HepG2 (cell line): ENCODE measurements at regions not wholly inside any gene's neighbourhood (a gene's known extent, or its start where the extent isn't known, plus 50 kb on each side); places are given as distances from the start of the nearest gene placed in this dataset.

Experiments used
- ATAC-seq: fragments of 200-7000 bp; cut with Tn5 transposase; 3 replicates; pipeline ENCODE4 v1.9.1; 2020; ENCODE audit warnings: mild to moderate bottlenecking, moderate library complexity
- BruUV-seq: library from RNA; stranded (reverse); fragments of 400-500 nt; replicated peaks from 2 replicates; lab custom pipeline; 2021; lab: Mats Ljungman, UMichigan
- CTCF ChIA-PET: fragments of 300-600 bp; formaldehyde crosslinking; extraction: SDS; loops from one replicate; lab custom pipeline; 2021; ENCODE audit warnings: low total read pairs, inconsistent platforms, low intra/inter-chr PET ratio; lab: Yijun Ruan, JAX
- POLR2A ChIA-PET: fragments of 350-600 bp; sonication (Branson Sonifier 250); formaldehyde crosslinking; loops from one replicate; lab custom pipeline; 2020; ENCODE audit warnings: antibody characterized with exemption, inconsistent platforms; lab: Yijun Ruan, JAX
- DNase-seq: peaks from one replicate; pipeline ENCODE4 v3.0.0-alpha.2; 2015; ENCODE audit warnings: low spot score
- FAIRE-seq: peaks from 3 replicates; lab custom pipeline; 2011; peaks lifted over from hg19 to GRCh38; lab: Jason Lieb, UNC
- H2AFZ ChIP-seq: one replicate; pipeline ENCODE4 v1.6.1; 2011; ENCODE audit warnings: low read length, inconsistent platforms
- H3K27ac ChIP-seq: fragments of 300-600 bp; 3 replicates; pipeline ENCODE4 v1.8.0; 2011; ENCODE audit warnings: mixed run types, mild to moderate bottlenecking, mixed read lengths, low read length, inconsistent platforms; ENCODE audit not compliant: insufficient read depth; ENCODE audit errors: extremely low read length
- H3K27me3 ChIP-seq, 2 experiments: fragments of 200-600 bp in 1 of 2; 2 replicates in 1 of 2; 3 replicates in 1 of 2; pipeline versions ENCODE4 v1.6.0 to v1.8.0; 2011; ENCODE audit warnings: low read length in 2 of 2, mild to moderate bottlenecking in 2 of 2, moderate library complexity in 2 of 2, inconsistent platforms in 1 of 2; ENCODE audit not compliant: insufficient read depth in 2 of 2, control insufficient read depth in 1 of 2
- H3K36me3 ChIP-seq, 2 experiments: fragments of 200-600 bp in 1 of 2; replicated peaks in 1 of 2; 2 replicates in 1 of 2; 3 replicates in 1 of 2; pipeline versions ENCODE4 v1.5.1 to v1.8.0; 2011; ENCODE audit warnings: low read length in 2 of 2, inconsistent platforms in 1 of 2; ENCODE audit not compliant: insufficient read depth in 2 of 2, control insufficient read depth in 1 of 2
- H3K4me1 ChIP-seq: 2 replicates; pipeline ENCODE4 v1.5.1; 2012; ENCODE audit warnings: low read length, inconsistent platforms; ENCODE audit not compliant: insufficient read depth
- H3K4me2 ChIP-seq: 2 replicates; pipeline ENCODE4 v1.6.0; 2011; ENCODE audit warnings: low read depth, low read length, inconsistent platforms
- H3K4me3 ChIP-seq, 3 experiments: fragments of 200-600 bp in 1 of 3; sonication (generic), shearing (Covaris generic) in 1 of 3; replicated peaks in 1 of 3; 2 replicates each; pipeline ENCODE4 v1.5.1; 2011 to 2016; ENCODE audit warnings: low read length in 3 of 3, inconsistent platforms in 2 of 3, low read depth in 2 of 3, mild to moderate bottlenecking in 2 of 3, control low read depth in 1 of 3, mixed read lengths in 1 of 3; ENCODE audit not compliant: insufficient read depth in 1 of 3
- H3K79me2 ChIP-seq: one replicate; pipeline ENCODE4 v1.6.1; 2011; ENCODE audit warnings: low read length, inconsistent platforms; ENCODE audit not compliant: insufficient read depth
- H3K9ac ChIP-seq: 2 replicates; pipeline ENCODE4 v1.6.0; 2011; ENCODE audit warnings: mild to moderate bottlenecking, low read depth, low read length, inconsistent platforms; ENCODE audit not compliant: insufficient read depth
- H3K9me3 ChIP-seq: 2 replicates; pipeline ENCODE4 v1.5.1; 2012; ENCODE audit warnings: mild to moderate bottlenecking, low read length
- H4K20me1 ChIP-seq: 2 replicates; pipeline ENCODE4 v1.6.0; 2011; ENCODE audit warnings: inconsistent platforms, mild to moderate bottlenecking, low read length, moderate library complexity; ENCODE audit not compliant: insufficient read depth
- CEBPB ChIP-seq: IDR thresholded peaks from 2 replicates; pipeline ENCODE4 v1.6.1; 2011; ENCODE audit warnings: low read depth, low read length, improper control_type of control experiment, borderline replicate concordance
- KAT8 ChIP-seq: IDR thresholded peaks from 2 replicates; pipeline ENCODE4 v1.6.1; 2016; ENCODE audit warnings: missing genetic modification reagents, missing compliant biosample characterization
- NFE2L2 ChIP-seq: fragments of 150-350 bp; IDR thresholded peaks from 2 replicates; pipeline ENCODE4 v1.6.1; 2014; ENCODE audit warnings: low read length
- RAD51 ChIP-seq: fragments of 450-650 bp; IDR thresholded peaks from 2 replicates; pipeline ENCODE4 v1.6.1; 2016; ENCODE audit warnings: borderline replicate concordance
- SIN3B ChIP-seq: fragments of 150-350 bp; IDR thresholded peaks from 2 replicates; pipeline ENCODE4 v1.6.1; 2014; ENCODE audit warnings: low read length
- SKI ChIP-seq: fragments of 450-650 bp; IDR thresholded peaks from one replicate; pipeline ENCODE4 v1.6.1; 2018; ENCODE audit warnings: mild to moderate bottlenecking; ENCODE audit not compliant: partially characterized antibody
- SMARCE1 ChIP-seq: fragments of 450-650 bp; IDR thresholded peaks from 2 replicates; pipeline ENCODE4 v1.6.1; 2017; ENCODE audit warnings: borderline replicate concordance
- TFDP1 ChIP-seq: IDR thresholded peaks from 2 replicates; pipeline ENCODE4 v1.6.1; 2016; ENCODE audit warnings: missing compliant biosample characterization, missing genetic modification reagents, borderline replicate concordance
- ZBTB20 ChIP-seq: sonication (generic); formaldehyde crosslinking; IDR thresholded peaks from 2 replicates; pipeline ENCODE4 v1.8.1; 2023; ENCODE audit warnings: missing genetic modification reagents, low read depth, mild to moderate bottlenecking, borderline replicate concordance
- ZNF383 ChIP-seq: sonication (generic); formaldehyde crosslinking; IDR thresholded peaks from 2 replicates; pipeline ENCODE4 v1.4.0; 2020; ENCODE audit warnings: missing genetic modification reagents, mild to moderate bottlenecking, borderline replicate concordance
- ZNF547 ChIP-seq: sonication (generic); formaldehyde crosslinking; IDR thresholded peaks from 2 replicates; pipeline ENCODE4 v1.5.1; 2020; ENCODE audit warnings: mild to moderate bottlenecking, missing genetic modification reagents
- ZSCAN25 ChIP-seq: sonication (generic); formaldehyde crosslinking; IDR thresholded peaks from 2 replicates; pipeline ENCODE4 v1.8.0; 2022; ENCODE audit warnings: mild to moderate bottlenecking, missing genetic modification reagents
- WGBS: methylation state at CpG from one replicate; pipeline ENCODE4 v1.1.6; 2017; ENCODE audit warnings: low lambda C conversion rate; 5-methylcytosine and 5-hydroxymethylcytosine counted together
- in situ Hi-C: cut with HindIII; loops from 2 replicates; pipeline ENCODE4 v1.10.0; 2017; ENCODE audit warnings: low pct_unique_long_range_greater_than_20kb; ENCODE audit not compliant: extremely low pct_ligation_motif_present
- intact Hi-C: fragments of 100-400 bp; cut with micrococcal nuclease; formaldehyde crosslinking; loops from one replicate; pipeline ENCODE4 v1.10.0; 2022; ENCODE audit not compliant: unreplicated experiment
- TF ChIP-seq, protein P1 (sequence below): sonication (generic); formaldehyde crosslinking; IDR thresholded peaks from 2 replicates; pipeline ENCODE4 v1.4.0; 2020; ENCODE audit warnings: mild to moderate bottlenecking, missing genetic modification reagents
- TF ChIP-seq, protein P2 (sequence below): sonication (generic); formaldehyde crosslinking; conservative IDR thresholded peaks from 2 replicates; pipeline ENCODE4 v1.4.0; 2020; ENCODE audit warnings: missing genetic modification reagents
- TF ChIP-seq, protein P3 (sequence below): sonication (generic); formaldehyde crosslinking; IDR thresholded peaks from 2 replicates; pipeline ENCODE4 v1.8.1; 2023; ENCODE audit warnings: mild to moderate bottlenecking, missing genetic modification reagents
- TF ChIP-seq, protein P4 (sequence below): sonication (generic); formaldehyde crosslinking; IDR thresholded peaks from 2 replicates; pipeline ENCODE4 v1.4.0; 2020; ENCODE audit warnings: low read depth, mild to moderate bottlenecking, missing genetic modification reagents
- TF ChIP-seq, protein P5 (sequence below): IDR thresholded peaks from 2 replicates; pipeline ENCODE4 v1.6.1; 2016; ENCODE audit warnings: mild to moderate bottlenecking

DNA sequence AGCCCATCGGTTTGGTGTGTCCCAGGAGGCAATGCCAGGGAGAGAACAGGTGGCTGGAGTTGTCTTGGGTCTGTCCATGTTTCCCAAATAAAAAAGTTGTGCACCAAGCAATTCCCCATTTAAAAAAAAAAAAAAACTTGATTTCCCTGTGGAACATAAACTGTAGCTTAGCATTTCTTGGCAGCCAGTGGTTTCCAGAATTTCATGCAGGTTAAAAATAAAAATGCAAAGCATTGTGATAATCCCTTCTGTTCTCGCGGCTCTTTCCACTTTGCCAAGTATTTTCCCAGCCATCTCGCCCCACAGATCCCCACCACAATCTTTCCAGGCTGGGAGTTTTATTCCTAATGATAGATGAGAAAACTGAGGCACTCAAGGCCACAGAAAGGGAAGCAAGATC is 51.4 kb upstream of the MSX1 start:
- Histone ChIP-seq H3K9me3 (no peaks in the 10 kb centered on the region), H3K4me1 (peaks cover 38% of the 10 kb centered on the region), H3K9ac (no peak overlapping the region), H3K4me3 (no peak overlapping the region), H3K36me3 (no peaks in the 10 kb centered on the region), H3K27ac (no peak overlapping the region), H2AFZ (no peak overlapping the region), H3K79me2 (no peaks in the 10 kb centered on the region), H3K27me3 (no peaks in the 10 kb centered on the region), H4K20me1 (no peaks in the 10 kb centered on the region), H3K4me2 (no peak overlapping the region)
- ChIA-PET POLR2A (no interaction called here), CTCF (no interaction called here)
- TF ChIP-seq ZSCAN25: no peak
- TF ChIP-seq TFDP1: no peak
- TF ChIP-seq, protein P1, sequence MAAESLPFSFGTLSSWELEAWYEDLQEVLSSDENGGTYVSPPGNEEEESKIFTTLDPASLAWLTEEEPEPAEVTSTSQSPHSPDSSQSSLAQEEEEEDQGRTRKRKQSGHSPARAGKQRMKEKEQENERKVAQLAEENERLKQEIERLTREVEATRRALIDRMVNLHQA (CRISPR knock-in tag): no peak
- no peak for TF ChIP-seq ZNF383 (CRISPR knock-in tag)
- TF ChIP-seq CEBPB: no peak
- no peak for TF ChIP-seq NFE2L2
- no peak for TF ChIP-seq SKI
- TF ChIP-seq SIN3B: no peak
- TF ChIP-seq, protein P2, sequence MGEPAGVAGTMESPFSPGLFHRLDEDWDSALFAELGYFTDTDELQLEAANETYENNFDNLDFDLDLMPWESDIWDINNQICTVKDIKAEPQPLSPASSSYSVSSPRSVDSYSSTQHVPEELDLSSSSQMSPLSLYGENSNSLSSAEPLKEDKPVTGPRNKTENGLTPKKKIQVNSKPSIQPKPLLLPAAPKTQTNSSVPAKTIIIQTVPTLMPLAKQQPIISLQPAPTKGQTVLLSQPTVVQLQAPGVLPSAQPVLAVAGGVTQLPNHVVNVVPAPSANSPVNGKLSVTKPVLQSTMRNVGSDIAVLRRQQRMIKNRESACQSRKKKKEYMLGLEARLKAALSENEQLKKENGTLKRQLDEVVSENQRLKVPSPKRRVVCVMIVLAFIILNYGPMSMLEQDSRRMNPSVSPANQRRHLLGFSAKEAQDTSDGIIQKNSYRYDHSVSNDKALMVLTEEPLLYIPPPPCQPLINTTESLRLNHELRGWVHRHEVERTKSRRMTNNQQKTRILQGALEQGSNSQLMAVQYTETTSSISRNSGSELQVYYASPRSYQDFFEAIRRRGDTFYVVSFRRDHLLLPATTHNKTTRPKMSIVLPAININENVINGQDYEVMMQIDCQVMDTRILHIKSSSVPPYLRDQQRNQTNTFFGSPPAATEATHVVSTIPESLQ (CRISPR knock-in tag): no peak
- TF ChIP-seq, protein P3, sequence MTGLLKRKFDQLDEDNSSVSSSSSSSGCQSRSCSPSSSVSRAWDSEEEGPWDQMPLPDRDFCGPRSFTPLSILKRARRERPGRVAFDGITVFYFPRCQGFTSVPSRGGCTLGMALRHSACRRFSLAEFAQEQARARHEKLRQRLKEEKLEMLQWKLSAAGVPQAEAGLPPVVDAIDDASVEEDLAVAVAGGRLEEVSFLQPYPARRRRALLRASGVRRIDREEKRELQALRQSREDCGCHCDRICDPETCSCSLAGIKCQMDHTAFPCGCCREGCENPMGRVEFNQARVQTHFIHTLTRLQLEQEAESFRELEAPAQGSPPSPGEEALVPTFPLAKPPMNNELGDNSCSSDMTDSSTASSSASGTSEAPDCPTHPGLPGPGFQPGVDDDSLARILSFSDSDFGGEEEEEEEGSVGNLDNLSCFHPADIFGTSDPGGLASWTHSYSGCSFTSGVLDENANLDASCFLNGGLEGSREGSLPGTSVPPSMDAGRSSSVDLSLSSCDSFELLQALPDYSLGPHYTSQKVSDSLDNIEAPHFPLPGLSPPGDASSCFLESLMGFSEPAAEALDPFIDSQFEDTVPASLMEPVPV (CRISPR knock-in tag): no peak
- TF ChIP-seq, protein P4, sequence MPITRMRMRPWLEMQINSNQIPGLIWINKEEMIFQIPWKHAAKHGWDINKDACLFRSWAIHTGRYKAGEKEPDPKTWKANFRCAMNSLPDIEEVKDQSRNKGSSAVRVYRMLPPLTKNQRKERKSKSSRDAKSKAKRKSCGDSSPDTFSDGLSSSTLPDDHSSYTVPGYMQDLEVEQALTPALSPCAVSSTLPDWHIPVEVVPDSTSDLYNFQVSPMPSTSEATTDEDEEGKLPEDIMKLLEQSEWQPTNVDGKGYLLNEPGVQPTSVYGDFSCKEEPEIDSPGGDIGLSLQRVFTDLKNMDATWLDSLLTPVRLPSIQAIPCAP (CRISPR knock-in tag): no peak
- TF ChIP-seq KAT8 (CRISPR knock-in tag): no peak
- TF ChIP-seq RAD51: no peak
- TF ChIP-seq ZBTB20 (CRISPR knock-in tag): no peak
- TF ChIP-seq, protein P5, sequence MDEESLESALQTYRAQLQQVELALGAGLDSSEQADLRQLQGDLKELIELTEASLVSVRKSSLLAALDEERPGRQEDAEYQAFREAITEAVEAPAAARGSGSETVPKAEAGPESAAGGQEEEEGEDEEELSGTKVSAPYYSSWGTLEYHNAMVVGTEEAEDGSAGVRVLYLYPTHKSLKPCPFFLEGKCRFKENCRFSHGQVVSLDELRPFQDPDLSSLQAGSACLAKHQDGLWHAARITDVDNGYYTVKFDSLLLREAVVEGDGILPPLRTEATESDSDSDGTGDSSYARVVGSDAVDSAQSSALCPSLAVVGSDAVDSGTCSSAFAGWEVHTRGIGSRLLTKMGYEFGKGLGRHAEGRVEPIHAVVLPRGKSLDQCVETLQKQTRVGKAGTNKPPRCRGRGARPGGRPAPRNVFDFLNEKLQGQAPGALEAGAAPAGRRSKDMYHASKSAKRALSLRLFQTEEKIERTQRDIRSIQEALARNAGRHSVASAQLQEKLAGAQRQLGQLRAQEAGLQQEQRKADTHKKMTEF (CRISPR knock-in tag): no peak
- no peak for TF ChIP-seq ZNF547 (CRISPR knock-in tag)
- no peak for TF ChIP-seq SMARCE1
- 93% methylated on average over 4 of the region's 4 CpGs for WGBS
- no peak for DNase-seq
- intact Hi-C loops (no loop called here), in situ Hi-C loops (no loop called here)
- FAIRE-seq: no peak
- ATAC-seq: no peak
- no TSS peak for BruUV-seq
